Dendritic cell treated with granulocyte-macrophage colony-stimulating factor and Interleukin-4, amounts not matched to agents 40 ng/mL and 50 ng/mL, for 4 days (primary cell): ENCODE measurements at regions not wholly inside any gene's neighbourhood (a gene's known extent, or its start where the extent isn't known, plus 50 kb on each side); places are given as distances from the start of the nearest gene placed in this dataset.

Experiments
- H3K27ac Mint-ChIP-seq: one replicate; pipeline ENCODE4 v1.8.0; 2022; ENCODE audit warnings: mild to moderate bottlenecking, mixed read lengths
- H3K27me3 Mint-ChIP-seq: one replicate; pipeline ENCODE4 v1.8.0; 2022; ENCODE audit warnings: mild to moderate bottlenecking, mixed read lengths
- H3K36me3 Mint-ChIP-seq: one replicate; pipeline ENCODE4 v1.8.0; 2022; ENCODE audit warnings: low read depth, mixed read lengths
- H3K4me1 Mint-ChIP-seq: one replicate; pipeline ENCODE4 v1.8.0; 2022; ENCODE audit warnings: low read depth, mixed read lengths
- H3K4me3 Mint-ChIP-seq: one replicate; pipeline ENCODE4 v1.8.0; 2022; ENCODE audit warnings: mild to moderate bottlenecking, moderate library complexity, mixed read lengths
- H3K9me3 Mint-ChIP-seq: one replicate; pipeline ENCODE4 v1.8.0; 2022; ENCODE audit warnings: mixed read lengths
- intact Hi-C: fragments of 100-400 bp; cut with micrococcal nuclease; formaldehyde crosslinking; loops from one replicate; pipeline ENCODE4 v1.15.0; 2022

GRCh38 chr14:101201535-101202151, 298.1 kb upstream of the RTL1 start:
- no peaks in the 10 kb centered on the region for H3K27me3 Mint-ChIP-seq
- no peak overlapping the region for H3K4me3 Mint-ChIP-seq
- H3K36me3 Mint-ChIP-seq = no peaks in the 10 kb centered on the region
- intact Hi-C loops = no loop called here
- no peaks in the 10 kb centered on the region for H3K4me1 Mint-ChIP-seq
- no peak overlapping the region for H3K27ac Mint-ChIP-seq
- H3K9me3 Mint-ChIP-seq = no peaks in the 10 kb centered on the region

- Mint-ChIP-seq H3K9me3 (peaks cover 8% of the 10 kb centered on the region), H3K4me1 (no peaks in the 10 kb centered on the region), H3K36me3 (no peaks in the 10 kb centered on the region), H3K27ac (no peak overlapping the region), H3K4me3 (no peak overlapping the region), H3K27me3 (no peaks in the 10 kb centered on the region)
- intact Hi-C loops = no loop called here
Measured at GRCh38 chr14:101202627-101203404, 299.3 kb upstream of the RTL1 start.

GRCh38 chr14:101206556-101206955, 303.0 kb upstream of the RTL1 start:
- H3K27ac Mint-ChIP-seq = no peak overlapping the region
- peaks cover 33% of the 10 kb centered on the region for H3K9me3 Mint-ChIP-seq
- H3K36me3 Mint-ChIP-seq = no peaks in the 10 kb centered on the region
- no peaks in the 10 kb centered on the region for H3K4me1 Mint-ChIP-seq
- intact Hi-C loops = no loop called here
- H3K27me3 Mint-ChIP-seq = no peaks in the 10 kb centered on the region
- no peak overlapping the region for H3K4me3 Mint-ChIP-seq

- no peak overlapping the region for H3K27ac Mint-ChIP-seq
- no peaks in the 10 kb centered on the region for H3K27me3 Mint-ChIP-seq
- H3K9me3 Mint-ChIP-seq = peaks cover 38% of the 10 kb centered on the region
- H3K4me1 Mint-ChIP-seq = no peaks in the 10 kb centered on the region
- intact Hi-C loops = no loop called here
- no peaks in the 10 kb centered on the region for H3K36me3 Mint-ChIP-seq
- no peak overlapping the region for H3K4me3 Mint-ChIP-seq
Measured at GRCh38 chr14:101207041-101207440, 303.5 kb upstream of the RTL1 start.

GRCh38 chr14:101207897-101208296, 304.4 kb upstream of the RTL1 start:
- H3K27me3 Mint-ChIP-seq = no peaks in the 10 kb centered on the region
- intact Hi-C loops = no loop called here
- H3K9me3 Mint-ChIP-seq = peaks cover 44% of the 10 kb centered on the region
- H3K36me3 Mint-ChIP-seq = no peaks in the 10 kb centered on the region
- no peak overlapping the region for H3K27ac Mint-ChIP-seq
- H3K4me3 Mint-ChIP-seq = no peak overlapping the region
- H3K4me1 Mint-ChIP-seq = no peaks in the 10 kb centered on the region

- no peaks in the 10 kb centered on the region for H3K27me3 Mint-ChIP-seq
- no peaks in the 10 kb centered on the region for H3K4me1 Mint-ChIP-seq
- no peak overlapping the region for H3K4me3 Mint-ChIP-seq
- no peak overlapping the region for H3K27ac Mint-ChIP-seq
- intact Hi-C loops = no loop called here
- no peaks in the 10 kb centered on the region for H3K36me3 Mint-ChIP-seq
- H3K9me3 Mint-ChIP-seq = peaks cover 58% of the 10 kb centered on the region
Measured at GRCh38 chr14:101209594-101209993, 306.1 kb upstream of the RTL1 start.

- H3K4me3 Mint-ChIP-seq = no peak overlapping the region
- H3K27ac Mint-ChIP-seq = no peak overlapping the region
- H3K36me3 Mint-ChIP-seq = no peaks in the 10 kb centered on the region
- H3K27me3 Mint-ChIP-seq = no peaks in the 10 kb centered on the region
- peaks cover 35% of the 10 kb centered on the region for H3K9me3 Mint-ChIP-seq
- intact Hi-C loops = no loop called here
- H3K4me1 Mint-ChIP-seq = no peaks in the 10 kb centered on the region
Measured at GRCh38 chr14:101215266-101215665, 311.7 kb upstream of the RTL1 start.

- no peaks in the 10 kb centered on the region for H3K27me3 Mint-ChIP-seq
- peaks cover 35% of the 10 kb centered on the region for H3K9me3 Mint-ChIP-seq
- H3K27ac Mint-ChIP-seq = no peak overlapping the region
- H3K4me1 Mint-ChIP-seq = no peaks in the 10 kb centered on the region
- no peaks in the 10 kb centered on the region for H3K36me3 Mint-ChIP-seq
- H3K4me3 Mint-ChIP-seq = no peak overlapping the region
- intact Hi-C loops = no loop called here
Measured at GRCh38 chr14:101215927-101216326, 312.4 kb upstream of the RTL1 start.

GRCh38 chr14:101216366-101217079, 313.0 kb upstream of the RTL1 start:
- intact Hi-C loops = no loop called here
- H3K27me3 Mint-ChIP-seq = no peaks in the 10 kb centered on the region
- H3K36me3 Mint-ChIP-seq = no peaks in the 10 kb centered on the region
- no peak overlapping the region for H3K4me3 Mint-ChIP-seq
- H3K4me1 Mint-ChIP-seq = no peaks in the 10 kb centered on the region
- no peak overlapping the region for H3K27ac Mint-ChIP-seq
- peaks cover 34% of the 10 kb centered on the region for H3K9me3 Mint-ChIP-seq

- Mint-ChIP-seq H3K9me3 (peaks cover 29% of the 10 kb centered on the region), H3K27me3 (no peaks in the 10 kb centered on the region), H3K36me3 (no peaks in the 10 kb centered on the region), H3K4me3 (no peak overlapping the region), H3K27ac (no peak overlapping the region), H3K4me1 (no peaks in the 10 kb centered on the region)
- intact Hi-C loops = no loop called here
Measured at GRCh38 chr14:101217080-101217463, 313.6 kb upstream of the RTL1 start.

GRCh38 chr14:101217616-101218371, 314.3 kb upstream of the RTL1 start:
- Mint-ChIP-seq H3K27me3 (no peaks in the 10 kb centered on the region), H3K36me3 (no peaks in the 10 kb centered on the region), H3K4me3 (no peak overlapping the region), H3K4me1 (no peaks in the 10 kb centered on the region), H3K27ac (no peak overlapping the region), H3K9me3 (peaks cover 23% of the 10 kb centered on the region)
- intact Hi-C loops = no loop called here

- Mint-ChIP-seq H3K9me3 (peaks cover 4% of the 10 kb centered on the region), H3K36me3 (no peaks in the 10 kb centered on the region), H3K4me1 (no peaks in the 10 kb centered on the region), H3K4me3 (no peak overlapping the region), H3K27me3 (no peaks in the 10 kb centered on the region), H3K27ac (no peak overlapping the region)
- intact Hi-C loops = no loop called here
Measured at GRCh38 chr14:101219896-101220703, 316.6 kb upstream of the RTL1 start.

GRCh38 chr14:101220921-101221510, 317.5 kb upstream of the RTL1 start:
- Mint-ChIP-seq H3K4me1 (no peaks in the 10 kb centered on the region), H3K9me3 (no peaks in the 10 kb centered on the region), H3K27me3 (no peaks in the 10 kb centered on the region), H3K27ac (no peak overlapping the region), H3K36me3 (no peaks in the 10 kb centered on the region), H3K4me3 (no peak overlapping the region)
- intact Hi-C loops = no loop called here
